Omental fat pad (tissue), 3 donors: ENCODE measurements at regions not wholly inside any gene's neighbourhood (a gene's known extent, or its start where the extent isn't known, plus 50 kb on each side); places are given as distances from the start of the nearest gene placed in this dataset.
"Not testable (repeated sequence)": the region's sequence is repeated elsewhere in the genome, so short reads cannot be mapped to it uniquely, and the experiment has no call there.

ENCODE experiments used
- ATAC-seq: fragments of 150-250 bp; one replicate; pipeline ENCODE4 v1.9.1; 2016; ENCODE audit warnings: mild to moderate bottlenecking, moderate library complexity; ENCODE audit not compliant: low FRiP score
- DNase-seq: peaks from one replicate; pipeline ENCODE4 v3.0.0-alpha.2; 2019; ENCODE audit warnings: low spot score
- TF ChIP-seq, protein P1 (sequence below), 3 donors: fragments of 450-650 bp; IDR thresholded peaks; one replicate each; pipeline ENCODE4 v1.5.1; 2016 to 2017; ENCODE audit warnings: antibody characterized with exemption in 3 of 3, mild to moderate bottlenecking in 3 of 3, moderate library complexity in 2 of 3

- DNase-seq, result no peak
- no peak for ATAC-seq
- TF ChIP-seq, protein P1, sequence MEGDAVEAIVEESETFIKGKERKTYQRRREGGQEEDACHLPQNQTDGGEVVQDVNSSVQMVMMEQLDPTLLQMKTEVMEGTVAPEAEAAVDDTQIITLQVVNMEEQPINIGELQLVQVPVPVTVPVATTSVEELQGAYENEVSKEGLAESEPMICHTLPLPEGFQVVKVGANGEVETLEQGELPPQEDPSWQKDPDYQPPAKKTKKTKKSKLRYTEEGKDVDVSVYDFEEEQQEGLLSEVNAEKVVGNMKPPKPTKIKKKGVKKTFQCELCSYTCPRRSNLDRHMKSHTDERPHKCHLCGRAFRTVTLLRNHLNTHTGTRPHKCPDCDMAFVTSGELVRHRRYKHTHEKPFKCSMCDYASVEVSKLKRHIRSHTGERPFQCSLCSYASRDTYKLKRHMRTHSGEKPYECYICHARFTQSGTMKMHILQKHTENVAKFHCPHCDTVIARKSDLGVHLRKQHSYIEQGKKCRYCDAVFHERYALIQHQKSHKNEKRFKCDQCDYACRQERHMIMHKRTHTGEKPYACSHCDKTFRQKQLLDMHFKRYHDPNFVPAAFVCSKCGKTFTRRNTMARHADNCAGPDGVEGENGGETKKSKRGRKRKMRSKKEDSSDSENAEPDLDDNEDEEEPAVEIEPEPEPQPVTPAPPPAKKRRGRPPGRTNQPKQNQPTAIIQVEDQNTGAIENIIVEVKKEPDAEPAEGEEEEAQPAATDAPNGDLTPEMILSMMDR (IDR thresholded peaks at IDR 0.05), result no peak
Observed at GRCh38 chr5:123282444-123282843, 140.8 kb downstream of the CEP120 start.

DNA sequence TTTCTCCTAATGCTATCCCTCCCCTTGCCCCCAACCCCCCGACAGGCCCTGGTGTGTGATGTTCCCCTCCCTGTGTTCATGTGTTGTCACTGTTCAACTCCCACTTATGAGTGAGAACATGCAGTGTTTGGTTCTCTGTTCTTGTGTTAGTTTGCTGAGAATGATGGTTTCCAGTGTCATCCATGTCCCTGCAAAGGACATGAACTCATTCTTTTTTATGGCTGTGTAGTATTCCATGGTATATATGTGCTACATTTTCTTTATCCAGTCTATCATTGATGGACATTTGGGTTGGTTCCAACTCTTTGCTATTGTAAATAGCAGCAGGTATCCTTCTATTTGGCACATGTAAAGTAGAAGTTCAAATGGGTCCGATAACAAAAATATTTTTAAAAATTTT, 142.3 kb downstream of the CEP120 start:
- ATAC-seq, DNase-seq: not testable (repeated sequence)

- ATAC-seq (no peak), DNase-seq (no peak)
- TF ChIP-seq, protein P1 (IDR thresholded peaks at IDR 0.05), result no peak
Observed at GRCh38 chr5:123279136-123279535, 144.1 kb downstream of the CEP120 start.

DNA sequence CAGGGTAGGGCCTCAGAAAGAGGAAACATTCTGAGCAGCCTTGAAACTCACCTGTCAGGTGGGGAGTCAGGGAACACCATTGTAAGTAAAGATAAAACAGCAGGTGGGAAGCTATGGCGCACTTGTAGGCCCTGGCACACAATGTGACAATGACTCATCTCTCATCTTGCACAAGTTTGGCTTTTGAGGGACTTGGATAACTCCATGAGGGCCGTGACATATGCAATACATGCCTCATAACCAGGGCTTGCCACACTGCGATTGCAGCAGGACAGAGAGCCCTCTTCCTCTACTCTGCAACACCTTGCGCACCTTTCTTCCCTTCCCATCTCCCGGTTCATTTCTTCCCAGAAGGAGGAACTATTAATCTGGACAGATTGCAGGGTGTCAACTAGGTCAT, 144.9 kb downstream of the CEP120 start:
- TF ChIP-seq, protein P1 (IDR thresholded peaks at IDR 0.05), result no peak
- ATAC-seq (no peak), DNase-seq (no peak)

DNA sequence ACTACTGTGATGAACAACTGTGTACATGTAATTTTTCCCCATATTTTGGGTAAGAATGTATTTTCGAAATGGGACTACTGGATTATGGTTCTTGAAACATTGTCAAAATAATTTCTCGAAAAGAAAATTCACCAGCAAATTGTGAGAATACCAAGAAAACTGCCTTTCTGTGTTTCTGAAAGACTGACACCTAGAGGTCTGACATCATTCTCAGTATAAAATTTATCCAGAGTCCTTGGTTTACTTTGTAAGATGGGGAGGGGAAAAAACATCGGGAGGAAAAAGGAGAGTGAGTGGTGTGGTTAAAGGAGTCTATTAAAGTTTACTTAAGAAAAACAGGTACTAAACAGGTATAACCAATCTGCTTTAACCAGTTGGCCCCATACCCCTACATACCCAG, 149.2 kb downstream of the CEP120 start:
- DNase-seq (no peak), ATAC-seq (no peak)
- TF ChIP-seq, protein P1 (IDR thresholded peaks at IDR 0.05), result no peak

- DNase-seq (no peak), ATAC-seq (no peak)
- TF ChIP-seq, protein P1 (IDR thresholded peaks at IDR 0.05), result no peak
Observed at GRCh38 chr5:123273095-123273494, 150.1 kb downstream of the CEP120 start.

- ATAC-seq (no peak), DNase-seq (no peak)
- TF ChIP-seq, protein P1 (IDR thresholded peaks at IDR 0.05), result no peak
Observed at GRCh38 chr5:123269851-123270250, 153.4 kb downstream of the CEP120 start.

DNA sequence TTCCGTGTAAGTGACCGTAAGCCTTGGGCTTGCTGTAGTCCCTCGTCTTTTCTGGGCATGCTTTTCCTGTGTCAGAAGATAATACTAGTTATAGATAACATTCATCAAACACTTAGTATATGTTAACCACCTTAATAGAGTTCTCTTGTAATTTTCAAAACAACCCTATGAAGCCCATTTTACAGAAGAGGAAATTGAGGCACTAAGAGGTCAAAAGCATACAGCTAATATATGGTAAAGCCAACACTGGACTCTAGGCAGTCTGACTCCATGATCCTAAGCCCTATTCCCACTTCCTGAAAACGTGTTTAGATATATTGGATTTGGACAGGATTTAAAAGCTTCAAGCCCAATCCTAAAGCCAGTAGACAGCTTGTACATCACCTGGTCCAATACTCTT, 153.8 kb downstream of the CEP120 start:
- TF ChIP-seq, protein P1 (IDR thresholded peaks at IDR 0.05), result no peak
- no peak for ATAC-seq
- no peak for DNase-seq
